SK-N-SH (cell line): ENCODE measurements at regions not wholly inside any gene's neighbourhood (a gene's known extent, or its start where the extent isn't known, plus 50 kb on each side); places are given as distances from the start of the nearest gene placed in this dataset.

Source experiments
- CTCF ChIA-PET: fragments of 300-600, 350-600 bp; formaldehyde crosslinking; extraction: SDS; loops from one replicate; lab custom pipeline; 2021; lab: Yijun Ruan, JAX
- POLR2A ChIA-PET: fragments of 350-600 bp; sonication (Branson Sonifier 250); formaldehyde crosslinking; extraction: SDS; loops from one replicate; lab custom pipeline; 2020; ENCODE audit warnings: antibody characterized with exemption, inconsistent platforms; lab: Yijun Ruan, JAX
- DNase-seq: peaks from one replicate; pipeline ENCODE4 v3.0.0; 2012
- H2AFZ ChIP-seq: fragments of 200-600 bp; sonication (generic); 2 replicates; pipeline ENCODE4 v1.8.1; 2016; ENCODE audit warnings: antibody characterized with exemption, mild to moderate bottlenecking, low read depth
- H3F3A ChIP-seq: fragments of 200-600 bp; sonication (generic); replicated peaks from 2 replicates; pipeline ENCODE3; 2016; ENCODE audit warnings: antibody characterized with exemption, mild to moderate bottlenecking; ENCODE audit not compliant: insufficient read depth
- H3K27ac ChIP-seq, 2 experiments: fragments of 200-500 bp in 1 of 2; fragments of 200-600 bp in 1 of 2; sonication (Bioruptor generic) in 1 of 2; sonication (generic), shearing (Covaris generic) in 1 of 2; 2 replicates each; pipeline versions ENCODE4 v1.5.1 to v1.6.1; 2014 to 2016; ENCODE audit warnings: low read depth in 2 of 2, inconsistent platforms in 1 of 2, low read length in 1 of 2, mild to moderate bottlenecking in 1 of 2, mixed read lengths in 1 of 2
- H3K27me3 ChIP-seq: fragments of 200-600 bp; sonication (generic), shearing (Covaris generic); 2 replicates; pipeline ENCODE4 v1.6.1; 2016; ENCODE audit warnings: mixed run types; ENCODE audit not compliant: insufficient read depth
- H3K36me3 ChIP-seq, 2 experiments: fragments of 200-500 bp in 1 of 2; fragments of 200-600 bp in 1 of 2; sonication (Bioruptor generic) in 1 of 2; sonication (generic) in 1 of 2; replicated peaks in 1 of 2; 2 replicates each; pipeline versions ENCODE3 to v1.5.1; 2014 to 2016; ENCODE audit warnings: low read length in 1 of 2, mild to moderate bottlenecking in 1 of 2; ENCODE audit not compliant: insufficient read depth in 2 of 2, control insufficient read depth in 1 of 2
- H3K4me1 ChIP-seq, 2 experiments: fragments of 200-500 bp in 1 of 2; fragments of 200-600 bp in 1 of 2; sonication (Bioruptor generic) in 1 of 2; sonication (generic), shearing (Covaris generic) in 1 of 2; 2 replicates each; pipeline versions ENCODE4 v1.5.1 to v1.6.1; 2014 to 2016; ENCODE audit warnings: low read depth in 1 of 2, low read length in 1 of 2, mixed run types in 1 of 2; ENCODE audit not compliant: insufficient read depth in 2 of 2, control insufficient read depth in 1 of 2
- H3K4me2 ChIP-seq: fragments of 200-600 bp; sonication (generic), shearing (Covaris generic); 2 replicates; pipeline ENCODE4 v1.6.1; 2017; ENCODE audit warnings: mixed run types
- H3K4me3 ChIP-seq, 2 experiments: fragments of 200-500 bp in 1 of 2; fragments of 200-600 bp in 1 of 2; sonication (Bioruptor generic) in 1 of 2; sonication (generic), shearing (Covaris generic) in 1 of 2; 2 replicates each; pipeline versions ENCODE4 v1.5.1 to v1.8.1; 2014 to 2016; ENCODE audit warnings: low read depth in 2 of 2, inconsistent platforms in 1 of 2, low read length in 1 of 2, mild to moderate bottlenecking in 1 of 2, mixed read lengths in 1 of 2, moderate library complexity in 1 of 2
- H3K79me2 ChIP-seq: fragments of 200-600 bp; sonication (generic); 2 replicates; pipeline ENCODE4 v1.8.1; 2017; ENCODE audit warnings: mild to moderate bottlenecking; ENCODE audit not compliant: insufficient read depth
- H3K9ac ChIP-seq: fragments of 200-600 bp; sonication (generic); 2 replicates; pipeline ENCODE4 v1.6.1; 2017; ENCODE audit warnings: mixed run types
- H3K9me2 ChIP-seq: fragments of 200-600 bp; sonication (generic); 2 replicates; pipeline ENCODE4 v1.6.1; 2017; ENCODE audit warnings: mixed run types
- H3K9me3 ChIP-seq: fragments of 200-600 bp; sonication (generic); 2 replicates; pipeline ENCODE4 v1.6.1; 2017; ENCODE audit warnings: mixed run types, mild to moderate bottlenecking, moderate library complexity
- H4K20me1 ChIP-seq: fragments of 200-600 bp; sonication (generic); 2 replicates; pipeline ENCODE4 v1.6.1; 2017; ENCODE audit warnings: mild to moderate bottlenecking, mixed run types; ENCODE audit not compliant: insufficient read depth
- CHD2 ChIP-seq: fragments of 150-350 bp; IDR thresholded peaks from 2 replicates; pipeline ENCODE4 v1.6.1; 2018; ENCODE audit warnings: low read length; ENCODE audit not compliant: partially characterized antibody
- ELF1 ChIP-seq: IDR thresholded peaks from 2 replicates; pipeline ENCODE4 v1.4.0; 2012
- FOSL2 ChIP-seq: IDR thresholded peaks from 2 replicates; pipeline ENCODE4 v1.4.0; 2012; ENCODE audit warnings: low read depth, mild to moderate bottlenecking, moderate library complexity, borderline replicate concordance
- FOXJ3 ChIP-seq: sonication (generic); formaldehyde crosslinking; IDR thresholded peaks from 2 replicates; pipeline ENCODE4 v1.5.1; 2020; ENCODE audit warnings: mild to moderate bottlenecking, missing genetic modification reagents
- FOXM1 ChIP-seq: IDR thresholded peaks from 2 replicates; pipeline ENCODE4 v1.4.0; 2012; ENCODE audit warnings: low read depth, mild to moderate bottlenecking
- GABPA ChIP-seq: IDR thresholded peaks from 2 replicates; pipeline ENCODE4 v1.4.0; 2012; ENCODE audit warnings: low read depth, mild to moderate bottlenecking
- GATA2 ChIP-seq: sonication (generic); formaldehyde crosslinking; IDR thresholded peaks from 2 replicates; pipeline ENCODE4 v1.5.0; 2020; ENCODE audit warnings: mild to moderate bottlenecking, missing genetic modification reagents
- IRF3 ChIP-seq: fragments of 150-350 bp; IDR thresholded peaks from 2 replicates; pipeline ENCODE4 v1.6.1; 2016; ENCODE audit warnings: mild to moderate bottlenecking, low read depth, low read length
- JUND ChIP-seq: IDR thresholded peaks from 2 replicates; pipeline ENCODE4 v1.4.0; 2012
- MAX ChIP-seq: IDR thresholded peaks from 2 replicates; pipeline ENCODE4 v1.4.0; 2012; ENCODE audit warnings: low read depth
- MXI1 ChIP-seq: IDR thresholded peaks from 2 replicates; pipeline ENCODE4 v1.6.1; 2012; ENCODE audit warnings: mild to moderate bottlenecking, low read depth, low read length, improper control_type of control experiment
- NRF1 ChIP-seq: IDR thresholded peaks from 2 replicates; pipeline ENCODE4 v1.6.1; 2012; ENCODE audit warnings: low read depth, mild to moderate bottlenecking, low read length
- POLR2AphosphoS5 ChIP-seq: IDR thresholded peaks from 2 replicates; pipeline ENCODE4 v1.6.1; 2012; ENCODE audit warnings: low read depth, low read length
- RCOR1 ChIP-seq: fragments of 150-350 bp; IDR thresholded peaks from 2 replicates; pipeline ENCODE4 v1.6.1; 2017; ENCODE audit warnings: antibody characterized with exemption, low read length
- RFX5 ChIP-seq: IDR thresholded peaks from 2 replicates; pipeline ENCODE4 v1.6.1; 2012; ENCODE audit warnings: mild to moderate bottlenecking, improper control_type of control experiment, low read length
- RXRA ChIP-seq: IDR thresholded peaks from 2 replicates; pipeline ENCODE4 v1.4.0; 2012; ENCODE audit warnings: low read depth, mild to moderate bottlenecking, borderline replicate concordance
- SIN3A ChIP-seq: IDR thresholded peaks from 2 replicates; pipeline ENCODE4 v1.6.1; 2012; ENCODE audit warnings: low read depth, mild to moderate bottlenecking, low read length, moderate library complexity, borderline replicate concordance
- TCF12 ChIP-seq: IDR thresholded peaks from 2 replicates; pipeline ENCODE4 v1.4.0; 2012
- TEAD4 ChIP-seq: IDR thresholded peaks from 2 replicates; pipeline ENCODE4 v1.4.0; 2012; ENCODE audit warnings: mild to moderate bottlenecking, borderline replicate concordance; ENCODE audit not compliant: insufficient read depth
- USF1 ChIP-seq: IDR thresholded peaks from 2 replicates; pipeline ENCODE4 v1.4.0; 2012; ENCODE audit warnings: low read depth, borderline replicate concordance
- YY1 ChIP-seq: IDR thresholded peaks from 2 replicates; pipeline ENCODE4 v1.4.0; 2012; ENCODE audit warnings: low read depth, mild to moderate bottlenecking
- WGBS: methylation state at CpG from one replicate; pipeline ENCODE4 v1.1.6; 2017; ENCODE audit warnings: low lambda C conversion rate; 5-methylcytosine and 5-hydroxymethylcytosine counted together

DNA sequence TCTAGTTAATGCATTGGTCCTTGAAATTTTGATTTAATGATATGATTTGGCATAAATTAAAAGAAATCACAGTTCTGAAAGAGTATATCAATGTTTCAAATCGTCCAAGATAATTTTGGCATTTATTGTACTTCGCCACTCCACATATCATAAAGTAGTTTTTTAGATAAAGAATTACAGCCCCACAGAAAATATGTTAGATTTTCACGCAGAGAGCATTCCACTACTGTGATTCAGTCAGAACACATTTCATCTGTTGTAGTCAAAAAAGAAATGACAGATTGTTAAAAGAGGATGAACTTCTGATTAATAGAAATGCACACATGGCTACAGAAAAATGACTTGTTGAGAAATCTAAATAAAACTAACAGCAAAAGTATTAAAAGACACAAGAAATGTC, 1063.5 kb upstream of the LRRN3 start:
- Histone ChIP-seq H3K27ac (no peak overlapping the region), H3K9me3 (no peaks in the 10 kb centered on the region), H4K20me1 (no peaks in the 10 kb centered on the region), H3K4me3 (no peak overlapping the region), H3K79me2 (no peaks in the 10 kb centered on the region), H3K4me2 (no peak overlapping the region), H3K9me2 (no peaks in the 10 kb centered on the region), H3K9ac (no peak overlapping the region), H3K27me3 (no peaks in the 10 kb centered on the region), H3K36me3 (no peaks in the 10 kb centered on the region), H2AFZ (no peak overlapping the region), H3K4me1 (no peaks in the 10 kb centered on the region; a peak in 1 of 4 replicates), H3F3A (no peaks in the 10 kb centered on the region)
- TF ChIP-seq ELF1: no peak
- no peak for DNase-seq
- ChIA-PET POLR2A (no interaction called here), CTCF (no interaction called here)
- WGBS: 28% methylated on average over 3 of the region's 3 CpGs

GRCh38 chr7:110043519-110043918, 1047.4 kb upstream of the LRRN3 start:
- DNase-seq: no peak
- CTCF ChIA-PET: no interaction called here
- WGBS: 47% methylated on average over 1 of the region's 1 CpG

GRCh38 chr7:110050785-110051184, 1040.1 kb upstream of the LRRN3 start:
- TF ChIP-seq RFX5 (no peak), JUND (no peak), MAX (no peak), IRF3 (no peak), YY1 (no peak), RCOR1 (no peak), NRF1 (no peak), FOXJ3 (CRISPR knock-in tag) (no peak), FOSL2 (no peak), FOXM1 (no peak), USF1 (no peak), TEAD4 (no peak), GATA2 (CRISPR knock-in tag) (no peak), SIN3A (no peak), CHD2 (no peak), GABPA (no peak), TCF12 (no peak), POLR2AphosphoS5 (no peak), RXRA (no peak)
- Histone ChIP-seq H3K4me3 (no peak overlapping the region), H3K9ac (no peak overlapping the region), H3K27ac (peak overlapping the region in 1 of 2 experiments; percentile 86; a peak in 2 of 4 replicates), H3K36me3 (no peaks in the 10 kb centered on the region), H4K20me1 (no peaks in the 10 kb centered on the region), H3K4me2 (no peak overlapping the region), H3K4me1 (peaks cover 0 to 9% of the 10 kb centered on the region in 2 experiments; a peak in 1 of 4 replicates), H2AFZ (no peak overlapping the region), H3K27me3 (no peaks in the 10 kb centered on the region), H3K9me2 (no peaks in the 10 kb centered on the region; the same call in 1 of the 2 replicates), H3K9me3 (peaks cover 4% of the 10 kb centered on the region), H3K79me2 (no peaks in the 10 kb centered on the region), H3F3A (no peaks in the 10 kb centered on the region)
- 32% methylated on average over 2 of the region's 2 CpGs for WGBS
- ChIA-PET CTCF (interaction anchor here (0.6 kb wide), 1 partner anchor 1145 kb away, joined by 3 read pairs; no protein-coding TSS in a partner anchor), POLR2A (no interaction called here)
- DNase-seq: peak; percentile 1

More at GRCh38 chr7:110043519-110043918, 1047.4 kb upstream of the LRRN3 start:
- Histone ChIP-seq H3K9ac (no peak overlapping the region), H3K27ac (no peak overlapping the region), H3K4me3 (no peak overlapping the region), H3K9me3 (peaks cover 4% of the 10 kb centered on the region), H2AFZ (no peak overlapping the region), H3K27me3 (no peaks in the 10 kb centered on the region), H3K36me3 (no peaks in the 10 kb centered on the region), H3F3A (no peaks in the 10 kb centered on the region), H3K4me1 (no peaks in the 10 kb centered on the region; a peak in 1 of 4 replicates), H3K79me2 (no peaks in the 10 kb centered on the region), H3K4me2 (no peak overlapping the region), H3K9me2 (no peaks in the 10 kb centered on the region; the same call in 1 of the 2 replicates), H4K20me1 (no peaks in the 10 kb centered on the region)
- POLR2A ChIA-PET: no interaction called here
- no peak for TF ChIP-seq MXI1
